Ovary (tissue), 7 donors: ENCODE measurements at regions not wholly inside any gene's neighbourhood (a gene's known extent, or its start where the extent isn't known, plus 50 kb on each side); places are given as distances from the start of the nearest gene placed in this dataset.

Experiments used
- DNase-seq, 5 donors: peaks; one replicate each; pipeline ENCODE4 v3.0.0-alpha.2; 2019 to 2020
- H3K27ac ChIP-seq, 2 donors: fragments of 200-600 bp; one replicate each; pipeline versions ENCODE4 v1.5.1 to v1.8.0; 2019 to 2022
- H3K27me3 ChIP-seq: fragments of 200-600 bp; one replicate; pipeline ENCODE4 v1.8.0; 2022
- H3K36me3 ChIP-seq: fragments of 200-600 bp; sonication (generic); one replicate; pipeline ENCODE4 v1.5.1; 2019
- H3K4me1 ChIP-seq: one replicate; pipeline ENCODE4 v1.8.1; 2013; ENCODE audit warnings: mild to moderate bottlenecking, moderate library complexity; ENCODE audit not compliant: insufficient read depth
- H3K4me3 ChIP-seq: fragments of 200-600 bp; sonication (generic); one replicate; pipeline ENCODE4 v1.5.1; 2017
- H3K9me3 ChIP-seq, 2 donors: fragments of 200-600 bp in 1 of 2; sonication (generic) in 1 of 2; one replicate each; pipeline versions ENCODE4 v1.5.1 to v1.8.1; 2013 to 2019; ENCODE audit warnings: mild to moderate bottlenecking in 1 of 2, moderate library complexity in 1 of 2
- EP300 ChIP-seq: sonication (generic); formaldehyde crosslinking; IDR thresholded peaks from one replicate; pipeline ENCODE4 v1.6.1; 2017; ENCODE audit warnings: antibody characterized with exemption
- POLR2A ChIP-seq: fragments of 450-650 bp; IDR thresholded peaks from one replicate; pipeline ENCODE4 v1.6.1; 2017; ENCODE audit warnings: antibody characterized with exemption, mild to moderate bottlenecking, moderate library complexity
- WGBS, 3 donors: extraction: QIAGEN DNeasy Blood & Tissue Kit in 1 of 3; methylation state at CpG; one replicate each; pipeline versions ENCODE4 v1.1.5 to v1.1.7; 2013 to 2017; 5-methylcytosine and 5-hydroxymethylcytosine counted together
- intact Hi-C, 4 donors: fragments of 100-400 bp; cut with DNase I; formaldehyde crosslinking; loops; one replicate each; pipeline versions ENCODE4 v1.11.0 to v1.15.1; 2022 to 2023
- TF ChIP-seq, protein P1 (sequence below), 3 donors: fragments of 450-650 bp in 2 of 3; fragments of 200-600 bp in 1 of 3; IDR thresholded peaks; one replicate each; pipeline versions ENCODE4 v1.5.1 to v1.8.0; 2016 to 2022; ENCODE audit warnings: antibody characterized with exemption in 3 of 3, mild to moderate bottlenecking in 1 of 3
- donor health status: DM: no; HTN: no; CAD: no; lungs with moderate emphysema.
- donor health status: DM: no; HTN: no; CAD: no.
- donor health status: Bipolar disorder and iron deficiency.
- donor health status: DM: no; HTN: no; CAD: no.
- donor health status: DM: yes; HTN: yes; CAD: no.

DNA sequence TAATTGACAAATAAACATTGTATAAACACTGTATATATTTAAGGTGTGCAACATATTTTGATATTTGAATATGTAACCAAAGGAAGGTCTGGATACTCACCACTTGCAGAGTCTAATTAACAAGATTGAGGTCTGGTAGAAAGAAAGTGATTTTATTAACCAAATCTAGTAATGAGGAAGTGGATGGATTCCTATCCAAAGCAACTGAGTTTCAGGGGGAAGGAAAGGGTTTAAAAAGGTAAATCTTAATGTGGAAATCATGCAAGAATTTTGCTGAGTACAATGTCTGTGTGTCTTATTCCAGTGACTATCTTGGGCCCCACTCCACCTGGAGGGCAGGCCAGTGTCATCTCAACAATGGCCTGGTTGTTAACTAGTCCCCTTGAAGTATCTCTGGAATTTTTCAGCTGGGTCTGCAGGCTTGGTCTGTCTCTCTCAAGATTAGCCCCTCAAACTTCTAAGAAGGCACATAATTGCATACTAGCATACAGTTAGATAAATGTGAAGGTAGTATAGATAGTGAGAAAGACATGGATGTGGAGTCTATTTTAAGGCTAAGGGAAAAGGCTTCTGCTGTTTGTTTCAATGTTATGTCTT lies 262.7 kb upstream of the RGS18 start:
- Histone ChIP-seq H3K27ac (no peak overlapping the region), H3K36me3 (no peaks in the 10 kb centered on the region), H3K4me1 (no peaks in the 10 kb centered on the region), H3K9me3 (no peaks in the 10 kb centered on the region), H3K4me3 (no peak overlapping the region), H3K27me3 (no peaks in the 10 kb centered on the region)
- intact Hi-C loops = no loop called here
- no peak for DNase-seq
- TF ChIP-seq EP300 (no peak), POLR2A (no peak)
- TF ChIP-seq, protein P1, sequence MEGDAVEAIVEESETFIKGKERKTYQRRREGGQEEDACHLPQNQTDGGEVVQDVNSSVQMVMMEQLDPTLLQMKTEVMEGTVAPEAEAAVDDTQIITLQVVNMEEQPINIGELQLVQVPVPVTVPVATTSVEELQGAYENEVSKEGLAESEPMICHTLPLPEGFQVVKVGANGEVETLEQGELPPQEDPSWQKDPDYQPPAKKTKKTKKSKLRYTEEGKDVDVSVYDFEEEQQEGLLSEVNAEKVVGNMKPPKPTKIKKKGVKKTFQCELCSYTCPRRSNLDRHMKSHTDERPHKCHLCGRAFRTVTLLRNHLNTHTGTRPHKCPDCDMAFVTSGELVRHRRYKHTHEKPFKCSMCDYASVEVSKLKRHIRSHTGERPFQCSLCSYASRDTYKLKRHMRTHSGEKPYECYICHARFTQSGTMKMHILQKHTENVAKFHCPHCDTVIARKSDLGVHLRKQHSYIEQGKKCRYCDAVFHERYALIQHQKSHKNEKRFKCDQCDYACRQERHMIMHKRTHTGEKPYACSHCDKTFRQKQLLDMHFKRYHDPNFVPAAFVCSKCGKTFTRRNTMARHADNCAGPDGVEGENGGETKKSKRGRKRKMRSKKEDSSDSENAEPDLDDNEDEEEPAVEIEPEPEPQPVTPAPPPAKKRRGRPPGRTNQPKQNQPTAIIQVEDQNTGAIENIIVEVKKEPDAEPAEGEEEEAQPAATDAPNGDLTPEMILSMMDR (IDR thresholded peaks at IDR 0.05) = no peak

- intact Hi-C loops = no loop called here
- DNase-seq = no peak
- Histone ChIP-seq H3K9me3 (no peaks in the 10 kb centered on the region), H3K36me3 (no peaks in the 10 kb centered on the region), H3K27ac (no peak overlapping the region), H3K4me1 (no peaks in the 10 kb centered on the region), H3K4me3 (no peak overlapping the region), H3K27me3 (no peaks in the 10 kb centered on the region)
- 86 to 92% (median 88%) methylated on average over 3 of the region's 3 CpGs for WGBS, 3 donors
- TF ChIP-seq, protein P1 (IDR thresholded peaks at IDR 0.05) = no peak
- TF ChIP-seq POLR2A (no peak), EP300 (no peak)
Measured at GRCh38 chr1:191897134-191897533, 261.1 kb upstream of the RGS18 start.

GRCh38 chr1:191901651-191902050 lies 256.6 kb upstream of the RGS18 start:
- no peak overlapping the region for H3K27ac ChIP-seq
- WGBS, 3 donors = 95 to 98% (median 96%) methylated on average over 7 of the region's 7 CpGs

DNA sequence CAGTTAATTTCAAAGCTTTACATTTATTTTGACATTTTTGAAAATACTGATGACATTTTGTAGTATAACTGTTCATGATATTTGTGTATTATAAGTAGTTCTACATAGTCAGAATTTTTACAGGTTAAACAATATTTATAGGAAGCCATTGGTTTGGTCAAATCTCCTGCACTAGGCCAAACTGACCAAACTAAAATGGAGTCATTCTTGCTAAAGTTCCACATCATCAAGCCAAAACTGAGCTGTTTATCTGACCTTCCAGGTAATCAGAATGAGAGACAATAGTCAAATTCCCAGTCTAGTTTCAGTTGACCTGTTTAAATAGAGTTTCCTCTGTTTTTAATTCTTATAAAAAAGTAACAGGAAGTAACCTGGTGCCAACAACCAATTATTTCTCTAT lies 253.3 kb upstream of the RGS18 start:
- intact Hi-C loops = no loop called here

More at GRCh38 chr1:191901651-191902050, 256.6 kb upstream of the RGS18 start:
- intact Hi-C loops = no loop called here
- no peaks in the 10 kb centered on the region for H3K36me3 ChIP-seq
- H3K4me1 ChIP-seq = no peaks in the 10 kb centered on the region
- TF ChIP-seq POLR2A = no peak
- no peak for TF ChIP-seq EP300
- TF ChIP-seq, protein P1 (IDR thresholded peaks at IDR 0.05) = no peak
- no peaks in the 10 kb centered on the region for H3K9me3 ChIP-seq
- DNase-seq = no peak
- no peak overlapping the region for H3K4me3 ChIP-seq
- no peaks in the 10 kb centered on the region for H3K27me3 ChIP-seq

More for the DNA sequence above, 253.3 kb upstream of the RGS18 start:
- no peak overlapping the region for H3K4me3 ChIP-seq
- no peaks in the 10 kb centered on the region for H3K4me1 ChIP-seq
- no peaks in the 10 kb centered on the region for H3K36me3 ChIP-seq
- DNase-seq = no peak
- H3K27me3 ChIP-seq = no peaks in the 10 kb centered on the region
- H3K27ac ChIP-seq = no peak overlapping the region
- TF ChIP-seq EP300 (no peak), POLR2A (no peak)
- TF ChIP-seq, protein P1 (IDR thresholded peaks at IDR 0.05) = no peak
- no peaks in the 10 kb centered on the region for H3K9me3 ChIP-seq
